DND-41 (cell line): ENCODE measurements at regions not wholly inside any gene's neighbourhood (a gene's known extent, or its start where the extent isn't known, plus 50 kb on each side); places are given as distances from the start of the nearest gene placed in this dataset.
A peak's percentile ranks its signal among the peaks of the same experiment; 100 is the strongest.

ENCODE experiments used
- ATAC-seq: fragments of 200-7000 bp; cut with Tn5 transposase; 3 replicates; pipeline ENCODE4 v1.9.1; 2021; ENCODE audit warnings: low read depth; ENCODE audit not compliant: insufficient read depth
- DNase-seq: peaks from one replicate; pipeline ENCODE4 v3.0.0-alpha.2; 2020
- H2AFZ ChIP-seq: 2 replicates; pipeline ENCODE4 v1.6.0; 2012; ENCODE audit warnings: low read depth, low read length
- H3K27ac ChIP-seq: 2 replicates; pipeline ENCODE4 v1.5.1; 2012; ENCODE audit warnings: low read length, inconsistent platforms
- H3K27me3 ChIP-seq: fragments of 200-600 bp; sonication (generic); 2 replicates; pipeline ENCODE4 v1.6.0; 2012; ENCODE audit warnings: low read length, mild to moderate bottlenecking, inconsistent platforms; ENCODE audit not compliant: insufficient read depth, poor library complexity
- H3K36me3 ChIP-seq: 2 replicates; pipeline ENCODE4 v1.5.1; 2012; ENCODE audit warnings: low read length, inconsistent platforms; ENCODE audit not compliant: insufficient read depth
- H3K4me1 ChIP-seq: 2 replicates; pipeline ENCODE4 v1.5.1; 2012; ENCODE audit warnings: mild to moderate bottlenecking, low read length; ENCODE audit not compliant: insufficient read depth
- H3K4me2 ChIP-seq: 2 replicates; pipeline ENCODE4 v1.6.0; 2012; ENCODE audit warnings: mild to moderate bottlenecking, moderate library complexity, low read length, inconsistent platforms; ENCODE audit not compliant: insufficient read depth
- H3K4me3 ChIP-seq, 2 experiments: fragments of 200-600 bp in 1 of 2; shearing (Covaris generic) in 1 of 2; 2 replicates each; pipeline ENCODE4 v1.5.1; 2012 to 2016; ENCODE audit warnings: inconsistent platforms in 2 of 2, low read length in 2 of 2, mild to moderate bottlenecking in 2 of 2, low read depth in 1 of 2, moderate library complexity in 1 of 2
- H3K79me2 ChIP-seq: 2 replicates; pipeline ENCODE4 v1.6.0; 2012; ENCODE audit warnings: low read length, inconsistent platforms; ENCODE audit not compliant: insufficient read depth
- H3K9ac ChIP-seq: 2 replicates; pipeline ENCODE4 v1.6.0; 2012; ENCODE audit warnings: low read depth, mild to moderate bottlenecking, inconsistent platforms, low read length, moderate library complexity
- H3K9me3 ChIP-seq: 2 replicates; pipeline ENCODE4 v1.5.1; 2012; ENCODE audit warnings: low read length, moderate library complexity, mild to moderate bottlenecking, inconsistent platforms; ENCODE audit not compliant: insufficient read depth, severe bottlenecking
- H4K20me1 ChIP-seq: 2 replicates; pipeline ENCODE4 v1.6.0; 2012; ENCODE audit warnings: low read length; ENCODE audit not compliant: insufficient read depth
- CTCF ChIP-seq: IDR thresholded peaks from 2 replicates; pipeline ENCODE4 v1.5.1; 2012; ENCODE audit warnings: borderline replicate concordance, low read length, moderate library complexity, mild to moderate bottlenecking; ENCODE audit not compliant: poor library complexity, severe bottlenecking; ENCODE audit errors: extremely low read depth
- EZH2 ChIP-seq: IDR thresholded peaks from 3 replicates; pipeline ENCODE4 v1.6.1; 2012; ENCODE audit warnings: borderline replicate concordance, low read depth, mild to moderate bottlenecking, moderate library complexity, low read length, inconsistent platforms; ENCODE audit not compliant: severe bottlenecking

GRCh38 chr1:19011845-19012231 is 55.4 kb upstream of the IFFO2 start:
- H3K9ac ChIP-seq = no peak overlapping the region
- DNase-seq (no peak), ATAC-seq (no peak)
- H3K4me2 ChIP-seq = no peak overlapping the region
- H3K27ac ChIP-seq = no peak overlapping the region
- TF ChIP-seq CTCF (no peak), EZH2 (no peak)
- H3K27me3 ChIP-seq = no peaks in the 10 kb centered on the region
- no peak overlapping the region for H3K4me3 ChIP-seq
- no peaks in the 10 kb centered on the region for H3K9me3 ChIP-seq
- no peaks in the 10 kb centered on the region for H3K4me1 ChIP-seq
- no peaks in the 10 kb centered on the region for H4K20me1 ChIP-seq
- no peaks in the 10 kb centered on the region for H3K36me3 ChIP-seq
- no peaks in the 10 kb centered on the region for H3K79me2 ChIP-seq
- H2AFZ ChIP-seq = no peak overlapping the region

- ATAC-seq = peak; percentile 27; the same call in 1 of the 3 replicates
- no peaks in the 10 kb centered on the region for H3K79me2 ChIP-seq
- no peak overlapping the region for H3K4me3 ChIP-seq
- no peaks in the 10 kb centered on the region for H4K20me1 ChIP-seq
- H3K4me1 ChIP-seq = no peaks in the 10 kb centered on the region
- peaks cover 4% of the 10 kb centered on the region for H3K27me3 ChIP-seq
- no peak overlapping the region for H2AFZ ChIP-seq
- H3K36me3 ChIP-seq = no peaks in the 10 kb centered on the region
- peak; percentile 7 for DNase-seq
- no peak overlapping the region for H3K9ac ChIP-seq
- TF ChIP-seq CTCF (no peak), EZH2 (no peak)
- H3K27ac ChIP-seq = no peak overlapping the region
- H3K9me3 ChIP-seq = no peaks in the 10 kb centered on the region
- H3K4me2 ChIP-seq = no peak overlapping the region
Observed at GRCh38 chr1:19010995-19011844, 54.7 kb upstream of the IFFO2 start.

- no peaks in the 10 kb centered on the region for H3K79me2 ChIP-seq
- no peaks in the 10 kb centered on the region for H3K9me3 ChIP-seq
- H3K36me3 ChIP-seq = no peaks in the 10 kb centered on the region
- H3K4me3 ChIP-seq = no peak overlapping the region
- H3K27me3 ChIP-seq = peaks cover 6% of the 10 kb centered on the region
- no peak overlapping the region for H3K4me2 ChIP-seq
- TF ChIP-seq EZH2 (no peak), CTCF (no peak)
- no peaks in the 10 kb centered on the region for H4K20me1 ChIP-seq
- no peak overlapping the region for H3K27ac ChIP-seq
- H3K4me1 ChIP-seq = no peaks in the 10 kb centered on the region
- no peak overlapping the region for H2AFZ ChIP-seq
- DNase-seq (no peak), ATAC-seq (no peak)
- H3K9ac ChIP-seq = no peak overlapping the region
Observed at GRCh38 chr1:19010503-19010902, 54.0 kb upstream of the IFFO2 start.
